ENCODE measurements at regions not wholly inside any gene's neighbourhood (a gene's known extent, or its start where the extent isn't known, plus 50 kb on each side); places are given as distances from the start of the nearest gene placed in this dataset.

GRCh38 chr18:72673242-72673641, 129.1 kb upstream of the CBLN2 start:
- intact Hi-C loops (cut with DNase I) = no loop called here
- ATAC-seq (no peak), DNase-seq (no peak)
- TF ChIP-seq CTCF (IDR thresholded peaks at IDR 0.05) = no peak
- H3K27me3 ChIP-seq = peaks cover 0 to 13% (median 0%) of the 10 kb centered on the region in 7 donors
- H3K9me3 ChIP-seq = no peaks in the 10 kb centered on the region
- H3K36me3 ChIP-seq = no peaks in the 10 kb centered on the region
- H3K4me3 ChIP-seq = no peak overlapping the region
- 55 to 65% methylated on average over 5 of the region's 5 CpGs for WGBS, 2 donors
- no peaks in the 10 kb centered on the region for H3K4me1 ChIP-seq
- no peak overlapping the region for H3K27ac ChIP-seq

- ATAC-seq (no peak), DNase-seq (no peak)
- peaks cover 0 to 13% (median 0%) of the 10 kb centered on the region in 7 donors for H3K27me3 ChIP-seq
- no peak overlapping the region for H3K27ac ChIP-seq
- H3K36me3 ChIP-seq = no peaks in the 10 kb centered on the region
- intact Hi-C loops (cut with DNase I) = no loop called here
- peak in 8 of 9 donors; percentile 21 to 68 (median 56) for TF ChIP-seq CTCF (IDR thresholded peaks at IDR 0.05)
- 71 to 72% methylated on average over 11 of the region's 11 CpGs for WGBS, 2 donors
- no peaks in the 10 kb centered on the region for H3K4me1 ChIP-seq
- H3K9me3 ChIP-seq = no peaks in the 10 kb centered on the region
- no peak overlapping the region for H3K4me3 ChIP-seq
Observed at GRCh38 chr18:72672364-72673184, 128.4 kb upstream of the CBLN2 start.

- no peaks in the 10 kb centered on the region for H3K9me3 ChIP-seq
- TF ChIP-seq CTCF (IDR thresholded peaks at IDR 0.05) = no peak
- H3K27me3 ChIP-seq = peaks cover 0 to 6% (median 0%) of the 10 kb centered on the region in 7 donors
- 72 to 86% methylated on average over 6 of the region's 6 CpGs for WGBS, 2 donors
- no peaks in the 10 kb centered on the region for H3K4me1 ChIP-seq
- ATAC-seq (no peak), DNase-seq (no peak)
- H3K36me3 ChIP-seq = no peaks in the 10 kb centered on the region
- H3K27ac ChIP-seq = no peak overlapping the region
- no peak overlapping the region for H3K4me3 ChIP-seq
- intact Hi-C loops (cut with DNase I) = no loop called here
Observed at GRCh38 chr18:72667932-72668331, 123.8 kb upstream of the CBLN2 start.

GRCh38 chr18:72652990-72653593, 109.0 kb upstream of the CBLN2 start:
- Histone ChIP-seq H3K9me3 (no peaks in the 10 kb centered on the region), H3K4me3 (no peak overlapping the region), H3K27me3 (no peaks in the 10 kb centered on the region), H3K4me1 (no peaks in the 10 kb centered on the region), H3K36me3 (no peaks in the 10 kb centered on the region), H3K27ac (no peak overlapping the region)
- intact Hi-C loops (cut with DNase I) = no loop called here
- 46 to 55% methylated on average over 3 of the region's 3 CpGs for WGBS, 2 donors
- DNase-seq (no peak), ATAC-seq (no peak)
- peak in 4 of 9 donors; percentile 10 to 47 (median 22) for TF ChIP-seq CTCF (IDR thresholded peaks at IDR 0.05)
